GM23248 (cell line): ENCODE measurements at regions not wholly inside any gene's neighbourhood (a gene's known extent, or its start where the extent isn't known, plus 50 kb on each side); places are given as distances from the start of the nearest gene placed in this dataset.

Source experiments
- EZH2 ChIP-seq: fragments of 200-600 bp; sonication (generic); IDR thresholded peaks from 2 replicates; pipeline ENCODE4 v1.6.1; 2018; ENCODE audit warnings: antibody characterized with exemption, mild to moderate bottlenecking; ENCODE audit not compliant: insufficient read depth, poor library complexity, severe bottlenecking
- EZH2phosphoT487 ChIP-seq: fragments of 200-600 bp; sonication (generic); IDR thresholded peaks from 2 replicates; pipeline ENCODE4 v1.6.1; 2018; ENCODE audit warnings: antibody characterized with exemption, moderate library complexity, mild to moderate bottlenecking, low read depth; ENCODE audit not compliant: insufficient read depth

- no peak for TF ChIP-seq EZH2phosphoT487
- TF ChIP-seq EZH2, result no peak
These were observed 93.3 kb downstream of the HRH4 start for GRCh38 chr18:24553571-24554285.
